ENCODE measurements at regions not wholly inside any gene's neighbourhood (a gene's known extent, or its start where the extent isn't known, plus 50 kb on each side); places are given as distances from the start of the nearest gene placed in this dataset.

- Histone ChIP-seq H3K4me3 (ENCODE audit: low read depth in 1 of 2, low read length in 2 of 2) (no peak overlapping the region), H3K36me3 (ENCODE audit: control insufficient read depth in 1 of 2, insufficient read depth in 2 of 2, low read length in 2 of 2) (no peaks in the 10 kb centered on the region), H3K27ac (ENCODE audit: low read depth, low read length) (no peak overlapping the region), H3K9ac (ENCODE audit: low read depth in 1 of 2, low read length in 2 of 2) (no peak overlapping the region), H3K9me3 (ENCODE audit: control insufficient read depth in 1 of 2, low read length in 2 of 2) (peaks cover 0 to 4% of the 10 kb centered on the region in 2 donors), H3K4me1 (ENCODE audit: control insufficient read depth in 1 of 2, insufficient read depth in 2 of 2, low read length in 2 of 2) (no peaks in the 10 kb centered on the region), H3K27me3 (ENCODE audit: control insufficient read depth in 1 of 2, insufficient read depth in 2 of 2, low read length in 2 of 2) (no peaks in the 10 kb centered on the region)
Observed at GRCh38 chr3:118102737-118103136, 931.9 kb downstream of the IGSF11 start.

- no peaks in the 10 kb centered on the region for H3K36me3 ChIP-seq (ENCODE audit: control insufficient read depth in 1 of 2, insufficient read depth in 2 of 2, low read length in 2 of 2)
- no peaks in the 10 kb centered on the region for H3K4me1 ChIP-seq (ENCODE audit: control insufficient read depth in 1 of 2, insufficient read depth in 2 of 2, low read length in 2 of 2)
- H3K4me3 ChIP-seq (ENCODE audit: low read depth in 1 of 2, low read length in 2 of 2) = no peak overlapping the region
- H3K9ac ChIP-seq (ENCODE audit: low read depth in 1 of 2, low read length in 2 of 2) = no peak overlapping the region
- no peaks in the 10 kb centered on the region for H3K27me3 ChIP-seq (ENCODE audit: control insufficient read depth in 1 of 2, insufficient read depth in 2 of 2, low read length in 2 of 2)
- H3K27ac ChIP-seq (ENCODE audit: low read depth, low read length) = no peak overlapping the region
- peaks cover 0 to 3% of the 10 kb centered on the region in 2 donors for H3K9me3 ChIP-seq (ENCODE audit: control insufficient read depth in 1 of 2, low read length in 2 of 2)
Observed at GRCh38 chr3:118108201-118108600, 926.4 kb downstream of the IGSF11 start.

GRCh38 chr3:118108769-118109168, 925.9 kb downstream of the IGSF11 start:
- no peaks in the 10 kb centered on the region for H3K36me3 ChIP-seq (ENCODE audit: control insufficient read depth in 1 of 2, insufficient read depth in 2 of 2, low read length in 2 of 2)
- no peak overlapping the region for H3K27ac ChIP-seq (ENCODE audit: low read depth, low read length)
- no peak overlapping the region for H3K4me3 ChIP-seq (ENCODE audit: low read depth in 1 of 2, low read length in 2 of 2)
- no peaks in the 10 kb centered on the region for H3K27me3 ChIP-seq (ENCODE audit: control insufficient read depth in 1 of 2, insufficient read depth in 2 of 2, low read length in 2 of 2)
- H3K9ac ChIP-seq (ENCODE audit: low read depth in 1 of 2, low read length in 2 of 2) = no peak overlapping the region
- H3K4me1 ChIP-seq (ENCODE audit: control insufficient read depth in 1 of 2, insufficient read depth in 2 of 2, low read length in 2 of 2) = no peaks in the 10 kb centered on the region
- H3K9me3 ChIP-seq (ENCODE audit: control insufficient read depth in 1 of 2, low read length in 2 of 2) = peaks cover 0 to 3% of the 10 kb centered on the region in 2 donors

- Histone ChIP-seq H3K36me3 (ENCODE audit: control insufficient read depth in 1 of 2, insufficient read depth in 2 of 2, low read length in 2 of 2) (no peaks in the 10 kb centered on the region), H3K4me1 (ENCODE audit: control insufficient read depth in 1 of 2, insufficient read depth in 2 of 2, low read length in 2 of 2) (no peaks in the 10 kb centered on the region), H3K27me3 (ENCODE audit: control insufficient read depth in 1 of 2, insufficient read depth in 2 of 2, low read length in 2 of 2) (no peaks in the 10 kb centered on the region), H3K9me3 (ENCODE audit: control insufficient read depth in 1 of 2, low read length in 2 of 2) (peaks cover 0 to 3% of the 10 kb centered on the region in 2 donors), H3K27ac (ENCODE audit: low read depth, low read length) (no peak overlapping the region), H3K9ac (ENCODE audit: low read depth in 1 of 2, low read length in 2 of 2) (no peak overlapping the region), H3K4me3 (ENCODE audit: low read depth in 1 of 2, low read length in 2 of 2) (no peak overlapping the region)
Observed at GRCh38 chr3:118110211-118110610, 924.4 kb downstream of the IGSF11 start.

GRCh38 chr3:118116991-118117390, 917.7 kb downstream of the IGSF11 start:
- no peak overlapping the region for H3K27ac ChIP-seq (ENCODE audit: low read depth, low read length)
- H3K9ac ChIP-seq (ENCODE audit: low read depth in 1 of 2, low read length in 2 of 2) = no peak overlapping the region
- no peaks in the 10 kb centered on the region for H3K27me3 ChIP-seq (ENCODE audit: control insufficient read depth in 1 of 2, insufficient read depth in 2 of 2, low read length in 2 of 2)
- H3K36me3 ChIP-seq (ENCODE audit: control insufficient read depth in 1 of 2, insufficient read depth in 2 of 2, low read length in 2 of 2) = no peaks in the 10 kb centered on the region
- H3K4me3 ChIP-seq (ENCODE audit: low read depth in 1 of 2, low read length in 2 of 2) = no peak overlapping the region
- no peaks in the 10 kb centered on the region for H3K4me1 ChIP-seq (ENCODE audit: control insufficient read depth in 1 of 2, insufficient read depth in 2 of 2, low read length in 2 of 2)
- peaks cover 0 to 3% of the 10 kb centered on the region in 2 donors for H3K9me3 ChIP-seq (ENCODE audit: control insufficient read depth in 1 of 2, low read length in 2 of 2)

- Histone ChIP-seq H3K9me3 (ENCODE audit: control insufficient read depth in 1 of 2, low read length in 2 of 2) (peaks cover 0 to 3% of the 10 kb centered on the region in 2 donors), H3K27ac (ENCODE audit: low read depth, low read length) (no peak overlapping the region), H3K27me3 (ENCODE audit: control insufficient read depth in 1 of 2, insufficient read depth in 2 of 2, low read length in 2 of 2) (no peaks in the 10 kb centered on the region)
Observed at GRCh38 chr3:118126751-118127150, 907.9 kb downstream of the IGSF11 start.

GRCh38 chr3:118127992-118128391, 906.7 kb downstream of the IGSF11 start:
- no peak overlapping the region for H3K9ac ChIP-seq (ENCODE audit: low read depth in 1 of 2, low read length in 2 of 2)

More at GRCh38 chr3:118126751-118127150, 907.9 kb downstream of the IGSF11 start:
- Histone ChIP-seq H3K9ac (ENCODE audit: low read depth in 1 of 2, low read length in 2 of 2) (no peak overlapping the region), H3K36me3 (ENCODE audit: control insufficient read depth in 1 of 2, insufficient read depth in 2 of 2, low read length in 2 of 2) (no peaks in the 10 kb centered on the region), H3K4me1 (ENCODE audit: control insufficient read depth in 1 of 2, insufficient read depth in 2 of 2, low read length in 2 of 2) (no peaks in the 10 kb centered on the region), H3K4me3 (ENCODE audit: low read depth in 1 of 2, low read length in 2 of 2) (no peak overlapping the region)

GRCh38 chr3:118128886-118129285, 905.8 kb downstream of the IGSF11 start:
- no peaks in the 10 kb centered on the region for H3K36me3 ChIP-seq (ENCODE audit: control insufficient read depth in 1 of 2, insufficient read depth in 2 of 2, low read length in 2 of 2)
- no peak overlapping the region for H3K4me3 ChIP-seq (ENCODE audit: low read depth in 1 of 2, low read length in 2 of 2)
- no peaks in the 10 kb centered on the region for H3K27me3 ChIP-seq (ENCODE audit: control insufficient read depth in 1 of 2, insufficient read depth in 2 of 2, low read length in 2 of 2)

More at GRCh38 chr3:118127992-118128391, 906.7 kb downstream of the IGSF11 start:
- Histone ChIP-seq H3K27me3 (ENCODE audit: control insufficient read depth in 1 of 2, insufficient read depth in 2 of 2, low read length in 2 of 2) (no peaks in the 10 kb centered on the region), H3K4me3 (ENCODE audit: low read depth in 1 of 2, low read length in 2 of 2) (no peak overlapping the region), H3K4me1 (ENCODE audit: control insufficient read depth in 1 of 2, insufficient read depth in 2 of 2, low read length in 2 of 2) (no peaks in the 10 kb centered on the region), H3K9me3 (ENCODE audit: control insufficient read depth in 1 of 2, low read length in 2 of 2) (peaks cover 0 to 3% of the 10 kb centered on the region in 2 donors), H3K27ac (ENCODE audit: low read depth, low read length) (no peak overlapping the region), H3K36me3 (ENCODE audit: control insufficient read depth in 1 of 2, insufficient read depth in 2 of 2, low read length in 2 of 2) (no peaks in the 10 kb centered on the region)

GRCh38 chr3:118137778-118138177, 896.9 kb downstream of the IGSF11 start:
- no peak overlapping the region for H3K4me3 ChIP-seq (ENCODE audit: low read depth in 1 of 2, low read length in 2 of 2)
- peaks cover 3 to 4% of the 10 kb centered on the region in 2 donors for H3K9me3 ChIP-seq (ENCODE audit: control insufficient read depth in 1 of 2, low read length in 2 of 2)
- no peaks in the 10 kb centered on the region for H3K4me1 ChIP-seq (ENCODE audit: control insufficient read depth in 1 of 2, insufficient read depth in 2 of 2, low read length in 2 of 2)
- H3K36me3 ChIP-seq (ENCODE audit: control insufficient read depth in 1 of 2, insufficient read depth in 2 of 2, low read length in 2 of 2) = no peaks in the 10 kb centered on the region
- H3K27ac ChIP-seq (ENCODE audit: low read depth, low read length) = no peak overlapping the region
- no peaks in the 10 kb centered on the region for H3K27me3 ChIP-seq (ENCODE audit: control insufficient read depth in 1 of 2, insufficient read depth in 2 of 2, low read length in 2 of 2)
- H3K9ac ChIP-seq (ENCODE audit: low read depth in 1 of 2, low read length in 2 of 2) = no peak overlapping the region

More at GRCh38 chr3:118128886-118129285, 905.8 kb downstream of the IGSF11 start:
- H3K9me3 ChIP-seq (ENCODE audit: control insufficient read depth in 1 of 2, low read length in 2 of 2) = peaks cover 0 to 3% of the 10 kb centered on the region in 2 donors
- H3K9ac ChIP-seq (ENCODE audit: low read depth in 1 of 2, low read length in 2 of 2) = no peak overlapping the region
- no peak overlapping the region for H3K27ac ChIP-seq (ENCODE audit: low read depth, low read length)
- H3K4me1 ChIP-seq (ENCODE audit: control insufficient read depth in 1 of 2, insufficient read depth in 2 of 2, low read length in 2 of 2) = no peaks in the 10 kb centered on the region

GRCh38 chr3:118144919-118145318, 889.7 kb downstream of the IGSF11 start:
- no peaks in the 10 kb centered on the region for H3K4me1 ChIP-seq (ENCODE audit: control insufficient read depth in 1 of 2, insufficient read depth in 2 of 2, low read length in 2 of 2)
- H3K9ac ChIP-seq (ENCODE audit: low read depth in 1 of 2, low read length in 2 of 2) = no peak overlapping the region
- H3K27me3 ChIP-seq (ENCODE audit: control insufficient read depth in 1 of 2, insufficient read depth in 2 of 2, low read length in 2 of 2) = no peaks in the 10 kb centered on the region
- H3K27ac ChIP-seq (ENCODE audit: low read depth, low read length) = no peak overlapping the region
- H3K4me3 ChIP-seq (ENCODE audit: low read depth in 1 of 2, low read length in 2 of 2) = no peak overlapping the region
- H3K36me3 ChIP-seq (ENCODE audit: control insufficient read depth in 1 of 2, insufficient read depth in 2 of 2, low read length in 2 of 2) = no peaks in the 10 kb centered on the region
- peaks cover 5 to 7% of the 10 kb centered on the region in 2 donors for H3K9me3 ChIP-seq (ENCODE audit: control insufficient read depth in 1 of 2, low read length in 2 of 2)
